ENCODE measurements at regions not wholly inside any gene's neighbourhood (a gene's known extent, or its start where the extent isn't known, plus 50 kb on each side); places are given as distances from the start of the nearest gene placed in this dataset.
A peak's percentile ranks its signal among the peaks of the same experiment; 100 is the strongest.

GRCh38 chr1:234978397-234979295, 150.0 kb downstream of the TOMM20 start (continued):
- 0 out of 2 replicates have a peak, but pooled peaks have one; percentile 58 for TF ChIP-seq HMBOX1 (IDR thresholded peaks at IDR 0.05)
- TF ChIP-seq, protein P1, sequence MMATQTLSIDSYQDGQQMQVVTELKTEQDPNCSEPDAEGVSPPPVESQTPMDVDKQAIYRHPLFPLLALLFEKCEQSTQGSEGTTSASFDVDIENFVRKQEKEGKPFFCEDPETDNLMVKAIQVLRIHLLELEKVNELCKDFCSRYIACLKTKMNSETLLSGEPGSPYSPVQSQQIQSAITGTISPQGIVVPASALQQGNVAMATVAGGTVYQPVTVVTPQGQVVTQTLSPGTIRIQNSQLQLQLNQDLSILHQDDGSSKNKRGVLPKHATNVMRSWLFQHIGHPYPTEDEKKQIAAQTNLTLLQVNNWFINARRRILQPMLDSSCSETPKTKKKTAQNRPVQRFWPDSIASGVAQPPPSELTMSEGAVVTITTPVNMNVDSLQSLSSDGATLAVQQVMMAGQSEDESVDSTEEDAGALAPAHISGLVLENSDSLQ (IDR thresholded peaks at IDR 0.05) = peak; percentile 82
- 0 out of 2 replicates have a peak, but pooled peaks have one; percentile 15 for TF ChIP-seq ZNF76 (CRISPR knock-in tag; IDR thresholded peaks at IDR 0.05; ENCODE audit: borderline replicate concordance)
- no peak for TF ChIP-seq HOXB6 (CRISPR knock-in tag; IDR thresholded peaks at IDR 0.05; ENCODE audit: borderline replicate concordance)
- TF ChIP-seq, protein P2, sequence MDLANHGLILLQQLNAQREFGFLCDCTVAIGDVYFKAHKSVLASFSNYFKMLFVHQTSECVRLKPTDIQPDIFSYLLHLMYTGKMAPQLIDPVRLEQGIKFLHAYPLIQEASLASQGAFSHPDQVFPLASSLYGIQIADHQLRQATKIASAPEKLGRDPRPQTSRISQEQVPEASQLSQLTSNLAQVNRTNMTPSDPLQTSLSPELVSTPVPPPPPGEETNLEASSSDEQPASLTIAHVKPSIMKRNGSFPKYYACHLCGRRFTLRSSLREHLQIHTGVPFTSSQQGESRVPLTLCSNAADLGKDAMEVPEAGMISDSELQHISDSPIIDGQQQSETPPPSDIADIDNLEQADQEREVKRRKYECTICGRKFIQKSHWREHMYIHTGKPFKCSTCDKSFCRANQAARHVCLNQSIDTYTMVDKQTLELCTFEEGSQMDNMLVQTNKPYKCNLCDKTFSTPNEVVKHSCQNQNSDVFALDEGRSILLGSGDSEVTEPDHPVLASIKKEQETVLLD (IDR thresholded peaks at IDR 0.05) = 0 out of 2 replicates have a peak, but pooled peaks have one; percentile 8
- peak; percentile 87; the same call in 1 of the 2 replicates for TF ChIP-seq NR4A1 (CRISPR knock-in tag; IDR thresholded peaks at IDR 0.05)
- TF ChIP-seq NR4A1 (tag; IDR thresholded peaks at IDR 0.05) = peak; percentile 51; the same call in 1 of the 2 replicates
- TF ChIP-seq RNF2 (IDR thresholded peaks at IDR 0.05) = peak; percentile 29; the same call in 1 of the 2 replicates
- TF ChIP-seq MTA2 (IDR thresholded peaks at IDR 0.05; ENCODE audit: low read depth) = peak; percentile 81
- no peak for TF ChIP-seq FIP1L1 (IDR thresholded peaks at IDR 0.05; ENCODE audit: low read depth, low read length, poor library complexity, severe bottlenecking)
- 0 out of 2 replicates have a peak, but pooled peaks have one; percentile 25 for TF ChIP-seq ZNF311 (CRISPR knock-in tag; IDR thresholded peaks at IDR 0.05)
- TF ChIP-seq, protein P3, sequence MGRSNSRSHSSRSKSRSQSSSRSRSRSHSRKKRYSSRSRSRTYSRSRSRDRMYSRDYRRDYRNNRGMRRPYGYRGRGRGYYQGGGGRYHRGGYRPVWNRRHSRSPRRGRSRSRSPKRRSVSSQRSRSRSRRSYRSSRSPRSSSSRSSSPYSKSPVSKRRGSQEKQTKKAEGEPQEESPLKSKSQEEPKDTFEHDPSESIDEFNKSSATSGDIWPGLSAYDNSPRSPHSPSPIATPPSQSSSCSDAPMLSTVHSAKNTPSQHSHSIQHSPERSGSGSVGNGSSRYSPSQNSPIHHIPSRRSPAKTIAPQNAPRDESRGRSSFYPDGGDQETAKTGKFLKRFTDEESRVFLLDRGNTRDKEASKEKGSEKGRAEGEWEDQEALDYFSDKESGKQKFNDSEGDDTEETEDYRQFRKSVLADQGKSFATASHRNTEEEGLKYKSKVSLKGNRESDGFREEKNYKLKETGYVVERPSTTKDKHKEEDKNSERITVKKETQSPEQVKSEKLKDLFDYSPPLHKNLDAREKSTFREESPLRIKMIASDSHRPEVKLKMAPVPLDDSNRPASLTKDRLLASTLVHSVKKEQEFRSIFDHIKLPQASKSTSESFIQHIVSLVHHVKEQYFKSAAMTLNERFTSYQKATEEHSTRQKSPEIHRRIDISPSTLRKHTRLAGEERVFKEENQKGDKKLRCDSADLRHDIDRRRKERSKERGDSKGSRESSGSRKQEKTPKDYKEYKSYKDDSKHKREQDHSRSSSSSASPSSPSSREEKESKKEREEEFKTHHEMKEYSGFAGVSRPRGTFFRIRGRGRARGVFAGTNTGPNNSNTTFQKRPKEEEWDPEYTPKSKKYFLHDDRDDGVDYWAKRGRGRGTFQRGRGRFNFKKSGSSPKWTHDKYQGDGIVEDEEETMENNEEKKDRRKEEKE (IDR thresholded peaks at IDR 0.05; ENCODE audit: borderline replicate concordance in 1 of 2, control insufficient read depth in 1 of 2, low read depth in 2 of 2, low read length in 1 of 2) = no peak
- peak; percentile 71; the same call in 1 of the 2 replicates for TF ChIP-seq LCOR (CRISPR knock-in tag; IDR thresholded peaks at IDR 0.05)
- peak; percentile 45; the same call in 1 of the 2 replicates for TF ChIP-seq GATAD2B (IDR thresholded peaks at IDR 0.05; ENCODE audit: borderline replicate concordance)
- TF ChIP-seq SP1 (CRISPR knock-in tag; IDR thresholded peaks at IDR 0.05) = 0 out of 2 replicates have a peak, but pooled peaks have one; percentile 42
- TF ChIP-seq ZNF584 (CRISPR knock-in tag; IDR thresholded peaks at IDR 0.05; ENCODE audit: low read depth) = peak; percentile 74; the same call in 1 of the 2 replicates
- 0 out of 2 replicates have a peak, but pooled peaks have one; percentile 22 for TF ChIP-seq SMAD3 (CRISPR knock-in tag; conservative IDR thresholded peaks at IDR 0.05)
- TF ChIP-seq TFAP4 (CRISPR knock-in tag; IDR thresholded peaks at IDR 0.05; ENCODE audit: borderline replicate concordance) = peak; percentile 99
- peak; percentile 65 for TF ChIP-seq ZNF589 (CRISPR knock-in tag; IDR thresholded peaks at IDR 0.05; ENCODE audit: low read depth)

All from K562 (cell line).